VCaP (cell line): ENCODE measurements at regions not wholly inside any gene's neighbourhood (a gene's known extent, or its start where the extent isn't known, plus 50 kb on each side); places are given as distances from the start of the nearest gene placed in this dataset.
"Not testable (repeated sequence)": the region's sequence is repeated elsewhere in the genome, so short reads cannot be mapped to it uniquely, and the experiment has no call there.

ENCODE experiments used
- H3K27ac ChIP-seq: fragments of 450-650 bp; 2 replicates; pipeline ENCODE4 v1.5.1; 2017
- CTCF ChIP-seq: fragments of 450-650 bp; conservative IDR thresholded peaks from 2 replicates; pipeline ENCODE4 v1.5.1; 2017; ENCODE audit warnings: mild to moderate bottlenecking, moderate library complexity

- H3K27ac ChIP-seq, result no peak overlapping the region
- no peak for TF ChIP-seq CTCF
Measured at GRCh38 chr22:26082866-26083265, 86.4 kb upstream of the SEZ6L start.

GRCh38 chr22:26086359-26086758 is 82.9 kb upstream of the SEZ6L start:
- peak; percentile 70 for TF ChIP-seq CTCF
- no peak overlapping the region for H3K27ac ChIP-seq

GRCh38 chr22:26087816-26088215 is 81.4 kb upstream of the SEZ6L start:
- no peak overlapping the region for H3K27ac ChIP-seq
- no peak for TF ChIP-seq CTCF

- H3K27ac ChIP-seq, result no peak overlapping the region
- TF ChIP-seq CTCF, result no peak
Measured at GRCh38 chr22:26090821-26091220, 78.4 kb upstream of the SEZ6L start.

DNA sequence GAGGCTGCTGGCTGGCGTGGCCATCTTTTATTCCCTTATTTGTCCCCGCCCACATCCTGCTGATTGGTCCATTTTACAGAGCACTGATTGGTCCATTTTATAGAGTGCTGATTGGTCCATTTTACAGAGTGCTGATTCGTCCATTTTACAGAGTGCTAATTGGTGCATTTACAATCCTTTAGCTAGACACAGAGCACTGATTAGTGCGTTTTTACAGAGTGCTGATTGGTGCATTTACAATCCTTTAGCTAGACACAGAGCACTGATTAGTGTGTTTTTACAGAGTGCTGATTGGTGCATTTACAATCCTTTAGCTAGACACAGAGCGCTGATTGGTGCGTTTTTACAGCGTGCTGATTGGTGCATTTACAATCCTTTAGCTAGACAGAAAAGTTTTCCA is 74.8 kb upstream of the SEZ6L start:
- not testable (repeated sequence) for H3K27ac ChIP-seq

DNA sequence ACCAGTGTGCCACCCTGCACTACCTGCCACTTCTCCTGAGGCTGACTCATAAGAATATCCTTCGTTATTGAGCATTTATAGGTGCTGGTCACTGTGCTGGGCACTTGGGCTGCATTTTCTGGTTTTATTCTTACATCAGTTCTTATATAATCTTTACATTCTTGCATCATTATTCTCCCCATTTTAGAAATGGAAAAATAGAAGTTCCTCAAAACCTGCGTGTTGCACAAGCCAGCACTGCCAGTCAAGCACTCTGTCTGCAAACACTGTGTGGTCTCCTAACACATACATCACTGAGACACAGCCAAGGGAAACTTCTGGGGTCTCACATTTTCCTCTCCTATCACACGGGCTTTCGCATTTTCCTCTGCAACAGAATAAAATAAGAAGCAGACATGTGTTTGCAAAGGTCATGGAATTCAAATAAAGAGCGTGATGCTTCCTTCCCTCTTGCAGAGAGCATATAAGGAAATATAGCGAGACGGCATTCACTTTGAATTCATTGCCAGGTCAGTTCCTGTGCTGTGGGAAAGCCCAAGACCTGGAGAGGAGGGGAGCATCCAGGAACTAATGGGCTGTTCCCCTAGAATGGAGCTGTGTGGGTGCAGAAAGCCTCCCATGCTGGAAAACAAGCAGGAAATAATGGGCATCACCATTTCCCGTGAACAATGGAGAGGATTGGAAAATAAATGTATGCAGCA is 73.9 kb upstream of the SEZ6L start:
- H3K27ac ChIP-seq, result no peak overlapping the region
- TF ChIP-seq CTCF, result no peak

DNA sequence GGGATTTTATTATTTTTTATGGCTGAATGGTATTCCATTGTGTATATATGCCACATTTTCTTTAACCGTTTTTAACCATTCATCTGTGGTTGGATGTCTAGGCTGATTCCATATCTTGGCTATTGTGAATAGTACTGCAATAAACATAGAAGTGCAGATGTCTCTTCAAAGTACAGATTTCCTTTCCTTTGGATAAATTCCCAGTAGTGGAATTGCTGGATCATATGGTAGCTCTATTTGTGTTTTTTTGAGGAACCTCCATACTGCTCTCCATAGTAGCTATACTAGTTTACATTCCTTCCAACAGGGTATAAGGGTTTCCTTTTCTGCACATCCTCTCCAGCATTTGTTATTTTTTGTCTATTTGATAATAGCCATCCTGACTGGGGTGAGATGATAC is 71.9 kb upstream of the SEZ6L start:
- TF ChIP-seq CTCF, result no peak
- no peak overlapping the region for H3K27ac ChIP-seq

GRCh38 chr22:26097840-26098239 is 71.4 kb upstream of the SEZ6L start:
- no peak for TF ChIP-seq CTCF
- no peak overlapping the region for H3K27ac ChIP-seq
